Superior temporal gyrus (tissue), 1 donor: ENCODE measurements at regions not wholly inside any gene's neighbourhood (a gene's known extent, or its start where the extent isn't known, plus 50 kb on each side); places are given as distances from the start of the nearest gene placed in this dataset.

Source experiments
- DNase-seq: peaks from one replicate; pipeline ENCODE4 v3.0.0-alpha.2; 2016; ENCODE audit errors: extremely low spot score

DNA sequence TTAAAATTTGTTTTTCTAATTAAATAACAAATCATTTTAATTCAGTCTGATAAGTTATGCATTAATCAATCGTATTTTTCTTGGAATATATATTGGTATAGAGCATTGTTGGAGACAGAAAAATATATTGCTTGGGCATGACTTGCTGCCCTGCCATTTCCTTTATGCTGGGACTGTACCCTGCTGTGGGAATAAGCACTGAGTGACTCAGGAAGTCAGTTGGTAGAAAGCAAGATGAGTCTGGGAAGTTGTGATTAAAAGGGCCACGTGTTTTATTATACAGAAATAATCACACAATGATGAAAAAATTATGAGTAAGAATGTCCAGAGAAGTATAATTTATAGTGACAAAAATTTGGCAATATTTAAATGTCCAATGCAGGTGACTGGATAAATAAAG, 139.5 kb downstream of the KIF18A start:
- no peak for DNase-seq

DNA sequence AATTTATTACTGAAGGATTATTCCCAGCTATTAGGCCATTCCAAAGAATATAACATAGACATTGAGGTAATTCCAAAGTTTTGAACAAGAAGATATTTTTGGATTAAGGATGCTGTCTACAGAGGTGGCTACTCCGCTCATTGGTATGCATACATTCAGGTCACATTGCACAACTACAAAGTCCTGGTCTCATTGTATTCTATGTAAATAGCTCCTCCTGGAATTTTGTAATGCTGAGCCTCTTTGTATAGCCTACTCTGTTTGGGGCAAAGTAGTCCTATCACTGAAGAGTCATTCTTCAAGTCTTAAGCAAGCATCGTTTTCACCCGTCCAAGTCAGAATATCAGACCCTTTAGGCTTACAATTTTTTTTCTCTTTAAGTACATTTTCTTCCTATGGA, 142.4 kb downstream of the KIF18A start:
- no peak for DNase-seq

DNA sequence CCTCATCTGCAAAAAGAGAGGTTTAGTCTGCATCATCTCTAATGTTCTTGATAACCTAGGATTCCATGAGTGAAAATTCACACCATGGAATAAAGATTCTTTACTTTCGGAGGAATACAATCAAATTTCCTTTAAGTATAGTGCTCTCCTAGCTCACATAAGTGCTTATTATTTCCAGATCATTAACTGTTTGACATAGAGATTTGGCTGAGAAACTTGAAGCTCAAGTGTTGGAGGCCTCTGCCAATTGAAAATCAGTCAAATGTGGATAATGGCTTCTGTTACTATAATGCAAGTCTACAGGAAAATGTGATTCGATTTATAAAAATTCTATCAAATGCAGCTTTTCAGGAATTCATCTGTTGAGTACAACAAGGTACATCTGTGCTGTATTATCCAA, 144.6 kb downstream of the KIF18A start:
- no peak for DNase-seq

DNA sequence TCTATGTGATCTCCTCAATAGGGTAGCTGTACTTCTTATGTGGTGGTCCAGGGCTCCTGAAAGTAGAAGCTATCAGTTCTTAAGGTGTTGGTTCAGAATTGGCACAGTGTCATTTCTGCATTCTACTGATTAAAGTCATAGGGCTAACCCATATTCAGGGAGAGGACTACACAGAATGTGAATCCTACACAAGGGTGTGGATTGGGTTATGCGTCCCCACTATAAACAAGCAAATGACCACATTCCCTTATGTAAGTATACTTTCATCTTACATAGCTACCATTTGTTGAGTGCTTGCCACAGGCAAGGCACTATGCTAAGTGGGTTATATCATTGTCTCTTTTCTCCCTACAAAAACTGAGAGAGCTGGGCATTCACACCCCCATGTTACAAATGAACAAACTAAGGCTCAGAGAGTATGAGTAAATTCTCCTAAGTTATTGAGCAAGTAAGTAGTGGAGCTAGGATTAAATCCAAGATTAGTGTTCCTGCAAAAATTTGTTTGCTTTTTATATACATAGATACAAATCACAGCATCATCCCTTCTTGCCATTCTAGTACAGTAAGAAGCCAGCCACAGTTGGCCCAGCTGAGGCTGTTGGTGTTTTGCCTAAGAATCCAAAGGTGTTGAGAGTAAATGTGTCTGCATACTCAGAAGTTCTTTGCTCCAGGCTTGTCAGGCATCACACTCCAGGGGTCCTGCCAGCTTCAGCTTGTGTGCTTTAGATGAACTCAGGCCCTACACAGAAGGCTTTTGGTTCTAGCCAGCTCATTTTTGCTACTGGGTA, 157.8 kb downstream of the KIF18A start:
- DNase-seq = no peak

DNA sequence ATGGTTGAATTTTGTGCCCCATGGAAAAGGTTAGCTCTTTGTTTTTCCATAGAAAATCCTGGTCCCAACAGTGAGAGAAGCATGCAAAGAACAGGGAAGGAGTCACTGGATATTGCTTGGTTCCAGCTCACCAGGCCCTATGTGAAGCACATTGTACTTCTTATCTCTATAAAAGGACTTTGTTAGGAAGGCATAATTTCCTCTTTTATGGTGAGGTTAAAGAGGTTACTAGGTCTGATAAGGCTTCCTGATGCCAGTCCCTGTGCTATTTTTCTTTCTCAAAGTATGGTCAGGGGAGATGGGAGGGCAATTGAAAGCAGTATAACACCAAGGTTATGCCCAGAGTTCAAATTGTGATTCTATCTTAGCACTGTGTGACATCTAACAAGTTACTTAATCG, 162.6 kb downstream of the KIF18A start:
- no peak for DNase-seq

DNA sequence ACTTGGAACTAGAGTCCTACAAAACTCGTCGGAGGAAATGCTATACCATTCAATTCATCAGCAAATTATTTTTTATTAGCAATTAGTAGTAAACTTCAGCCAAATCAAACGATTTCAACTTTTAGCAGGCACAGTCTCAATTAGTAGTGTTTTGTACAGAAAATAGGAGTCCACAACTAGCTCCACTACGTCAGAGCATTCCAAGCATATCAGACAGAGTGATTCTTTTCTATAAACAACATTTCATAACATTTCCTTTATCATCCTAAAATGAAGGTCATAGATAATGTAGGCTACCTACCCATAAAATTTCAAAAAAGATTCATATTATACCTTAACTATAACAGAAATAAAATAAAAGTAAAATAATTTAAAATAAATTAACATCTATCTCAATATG, 169.9 kb downstream of the KIF18A start:
- DNase-seq = no peak

DNA sequence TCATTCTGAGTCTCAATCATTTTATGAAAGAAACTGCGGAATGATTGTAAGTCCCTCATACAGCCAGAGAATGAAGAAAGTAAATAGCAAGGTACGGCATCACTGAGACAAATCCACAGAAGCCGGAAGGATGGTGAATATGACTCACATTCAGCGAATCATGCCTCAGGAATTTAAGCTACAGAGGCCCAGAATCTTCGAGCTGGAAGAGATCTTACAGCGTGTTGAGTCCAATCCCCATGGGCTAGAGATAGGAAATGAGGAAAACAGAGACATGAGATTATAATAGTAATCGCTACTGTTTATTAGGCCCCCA, 173.2 kb downstream of the KIF18A start:
- DNase-seq = no peak

DNA sequence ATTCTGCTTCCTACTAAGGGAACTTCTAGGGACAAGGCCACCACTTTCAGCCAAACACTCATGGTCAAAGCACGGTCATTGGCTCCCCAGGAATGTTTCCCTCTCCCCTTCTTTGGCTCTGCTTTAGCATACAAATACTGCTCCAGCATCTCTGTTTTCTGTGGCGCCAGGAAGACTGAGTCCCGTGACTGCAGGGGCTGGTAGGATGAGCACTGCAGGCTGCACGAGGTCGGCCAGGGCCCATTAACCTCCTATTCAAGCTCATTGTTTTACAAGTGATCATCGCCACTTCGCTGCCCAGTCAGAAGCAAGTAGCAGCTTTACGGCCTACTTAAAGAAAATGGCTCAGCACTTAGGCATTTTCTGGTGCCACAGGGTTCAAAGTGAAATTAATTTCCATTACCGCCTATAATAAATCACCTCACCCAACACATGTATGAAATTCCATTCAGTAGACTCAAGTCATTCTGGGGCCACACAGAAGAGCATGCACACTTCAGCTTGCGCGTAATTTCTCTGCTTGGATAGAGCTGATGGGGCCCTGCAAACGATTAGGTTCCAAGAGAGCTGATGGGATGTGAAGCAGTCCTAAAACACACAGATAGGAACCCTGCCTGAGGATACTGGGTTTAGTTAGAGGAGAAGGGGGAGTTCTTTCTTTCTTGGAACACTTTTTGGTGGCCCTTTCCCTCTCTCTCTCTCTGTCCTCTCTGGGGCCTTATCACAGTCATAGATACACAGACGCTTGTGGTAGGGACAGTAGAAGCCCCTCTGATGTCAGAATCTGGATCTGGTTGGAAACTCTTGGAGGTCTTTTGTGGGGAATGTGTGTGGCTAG, 173.7 kb downstream of the KIF18A start:
- no peak for DNase-seq

DNA sequence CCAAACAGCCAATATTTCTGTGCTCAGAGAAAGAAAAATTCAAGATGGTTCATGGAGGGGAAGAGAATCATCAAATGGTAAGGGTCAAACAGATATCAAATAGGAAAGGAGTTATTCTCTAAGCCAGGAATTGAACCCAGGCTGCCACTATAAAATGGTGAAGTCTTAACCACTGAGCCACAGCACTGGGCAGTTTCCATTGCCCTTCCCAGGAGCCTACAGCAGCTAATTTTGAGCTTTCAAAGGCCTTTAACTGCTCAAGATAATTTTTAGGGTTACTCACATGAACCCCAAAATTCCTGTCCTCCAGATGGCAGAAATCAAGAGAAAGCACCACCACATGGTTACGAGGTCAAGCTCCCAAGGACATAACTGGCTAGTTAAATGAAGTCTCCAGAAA, 176.2 kb downstream of the KIF18A start:
- no peak for DNase-seq

DNA sequence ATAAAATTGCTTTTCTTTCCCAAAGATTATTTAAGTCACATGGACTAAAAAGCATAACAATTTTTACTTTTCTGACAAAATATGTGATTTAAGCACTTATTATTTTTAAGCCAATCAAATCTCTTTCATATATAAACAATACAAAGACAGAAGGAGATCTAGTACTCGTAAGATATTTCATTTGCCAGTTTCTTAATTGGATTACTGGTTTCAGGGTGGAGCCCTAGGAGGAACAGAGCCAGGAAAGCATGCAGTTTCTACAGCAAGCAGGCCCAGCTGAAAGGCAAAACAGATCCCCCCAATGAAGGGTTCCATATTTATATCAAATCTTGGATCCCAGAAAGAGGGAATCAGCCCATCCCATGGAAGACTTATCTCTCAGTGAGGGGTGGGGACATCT, 177.0 kb downstream of the KIF18A start:
- no peak for DNase-seq

DNA sequence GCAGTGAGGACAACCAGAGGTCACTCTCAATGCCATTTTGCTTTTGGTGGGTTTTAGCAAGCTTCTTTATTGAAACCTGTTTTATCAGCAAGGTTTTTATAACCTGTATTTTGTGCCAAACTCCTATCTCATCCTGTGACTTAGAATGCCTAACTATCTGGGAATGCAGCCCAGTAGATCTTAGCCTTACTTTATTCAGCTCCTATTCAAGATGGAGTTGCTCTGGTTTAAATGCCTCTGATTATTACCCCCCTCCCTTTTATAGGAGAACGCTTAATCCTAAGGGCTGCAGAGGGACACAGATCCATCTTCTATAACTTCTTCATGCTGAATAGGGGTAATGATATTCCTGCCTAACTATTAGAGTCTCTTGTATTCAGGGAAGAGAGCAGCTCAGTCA, 179.1 kb downstream of the KIF18A start:
- no peak for DNase-seq

DNA sequence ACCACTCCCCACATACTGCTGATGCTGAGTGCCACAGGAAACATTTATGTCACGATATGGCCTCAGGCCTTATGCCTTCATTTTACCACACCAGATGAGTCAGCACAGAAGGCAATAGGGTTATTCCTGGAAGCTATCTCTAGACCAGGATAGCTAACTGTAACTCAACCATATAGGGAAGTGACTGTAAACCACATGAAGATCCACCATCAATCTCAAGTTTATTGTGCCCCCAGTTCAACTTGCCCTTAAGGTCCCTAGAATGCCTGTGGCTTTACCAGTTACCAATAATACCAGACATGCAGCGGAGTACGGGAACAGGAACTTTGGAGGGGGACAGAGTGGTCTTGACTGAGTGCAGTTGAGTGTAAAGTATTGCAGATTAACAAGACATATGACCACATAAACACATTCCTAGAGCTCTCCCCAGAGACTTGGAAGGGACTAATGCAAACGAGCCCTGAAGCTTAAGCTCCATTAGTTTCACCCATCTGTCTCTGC, 180.9 kb downstream of the KIF18A start:
- DNase-seq = no peak

DNA sequence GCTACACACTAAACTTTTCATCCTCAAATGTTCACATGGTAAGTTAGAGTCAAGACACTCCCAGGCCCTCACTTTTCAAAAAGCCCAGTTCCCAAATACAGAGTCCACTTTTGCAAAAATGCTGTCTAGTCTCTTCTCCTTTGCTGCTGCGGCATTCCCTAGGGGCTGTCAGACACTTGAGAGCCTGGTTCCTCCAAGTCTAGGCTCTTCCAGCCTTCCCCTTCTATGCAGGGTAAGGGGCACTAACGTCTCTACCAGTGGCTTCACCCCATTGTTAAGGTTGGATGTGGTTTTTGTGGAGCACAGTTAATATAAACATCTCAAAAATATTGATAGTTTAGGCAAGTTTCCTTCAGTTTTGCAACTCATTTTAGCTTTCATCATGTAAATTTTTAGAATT, 181.5 kb downstream of the KIF18A start:
- no peak for DNase-seq

DNA sequence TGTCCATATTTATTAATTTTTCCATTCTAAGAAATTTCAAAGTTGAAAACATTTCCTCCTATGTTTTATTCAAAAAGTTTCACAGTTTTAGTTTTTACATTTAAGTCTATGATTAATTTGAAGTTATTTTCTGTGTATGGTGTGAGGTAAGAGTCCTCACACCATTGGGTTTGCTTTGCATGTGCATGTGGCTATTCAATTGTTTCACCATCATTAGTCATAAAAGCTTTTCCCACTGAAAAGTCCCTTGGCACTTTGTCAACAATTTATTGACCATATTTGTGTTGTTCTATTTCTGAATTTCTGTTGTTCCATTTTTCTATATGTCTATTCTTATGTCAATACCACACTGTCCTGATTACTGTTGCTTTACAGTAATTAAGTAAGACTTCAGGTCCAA, 186.5 kb downstream of the KIF18A start:
- DNase-seq = no peak

DNA sequence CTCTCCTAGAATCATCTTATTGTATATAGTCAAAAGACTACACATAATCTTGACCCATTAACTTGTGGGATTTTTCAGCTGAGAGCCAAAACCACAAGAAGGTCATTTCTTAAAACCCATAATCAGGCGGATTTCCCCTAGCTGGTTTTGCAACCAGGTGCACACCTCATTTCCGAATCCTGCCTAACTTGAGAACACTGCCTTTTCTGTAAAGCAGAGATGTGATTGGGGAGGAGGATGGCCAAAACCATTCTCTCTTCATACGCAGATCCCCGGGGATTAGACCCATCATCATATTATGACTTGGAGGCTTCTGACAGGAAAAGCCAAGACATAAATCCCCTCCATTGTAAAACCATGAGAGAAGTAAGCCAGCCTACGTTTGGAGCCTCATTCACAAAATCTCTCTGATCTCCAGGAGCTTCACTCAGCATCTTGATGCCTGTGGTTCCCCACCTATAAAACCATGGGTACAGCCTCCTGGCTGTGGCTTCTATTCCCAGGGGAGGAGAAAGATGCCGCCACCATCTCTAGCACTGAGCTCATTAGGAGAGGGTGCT, 191.3 kb downstream of the KIF18A start:
- no peak for DNase-seq

DNA sequence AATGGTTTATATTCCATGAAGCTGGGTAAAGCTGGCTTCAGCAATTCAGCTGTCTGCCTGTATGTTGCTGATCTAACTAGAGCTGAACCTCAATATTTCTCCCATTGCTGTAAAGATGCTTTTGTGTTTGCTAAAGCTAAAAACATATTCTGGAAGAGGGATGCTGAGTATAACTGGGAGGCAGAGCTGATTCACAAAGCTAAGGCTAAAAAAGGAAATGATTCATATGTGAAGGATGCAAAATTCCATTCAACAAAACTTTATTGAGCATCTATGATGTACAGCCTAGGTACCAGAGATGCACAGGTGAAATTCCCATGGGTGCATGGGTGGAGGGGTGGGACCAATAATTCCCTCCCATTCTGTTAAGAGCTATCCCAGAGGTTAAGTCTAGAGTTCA, 193.9 kb downstream of the KIF18A start:
- DNase-seq = no peak

DNA sequence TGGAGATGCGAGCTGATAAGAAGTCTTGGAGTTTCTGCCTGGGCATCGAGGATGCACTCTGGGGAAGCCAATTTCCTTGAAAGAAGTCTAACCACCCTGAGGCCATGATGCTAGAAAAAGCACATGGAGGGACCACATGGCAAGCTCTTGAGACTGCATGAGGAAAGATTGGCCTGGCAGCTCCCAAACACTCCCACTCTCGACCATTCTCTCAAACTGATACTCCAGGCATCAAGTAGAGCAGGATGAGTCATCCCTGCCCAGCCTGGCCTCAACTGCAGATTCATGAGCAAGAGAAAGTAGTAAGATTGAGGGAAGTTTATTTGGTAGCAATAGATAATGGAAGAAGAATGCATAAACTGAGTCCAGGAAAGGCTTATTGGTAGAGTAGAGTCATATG, 194.3 kb downstream of the KIF18A start:
- DNase-seq = no peak

DNA sequence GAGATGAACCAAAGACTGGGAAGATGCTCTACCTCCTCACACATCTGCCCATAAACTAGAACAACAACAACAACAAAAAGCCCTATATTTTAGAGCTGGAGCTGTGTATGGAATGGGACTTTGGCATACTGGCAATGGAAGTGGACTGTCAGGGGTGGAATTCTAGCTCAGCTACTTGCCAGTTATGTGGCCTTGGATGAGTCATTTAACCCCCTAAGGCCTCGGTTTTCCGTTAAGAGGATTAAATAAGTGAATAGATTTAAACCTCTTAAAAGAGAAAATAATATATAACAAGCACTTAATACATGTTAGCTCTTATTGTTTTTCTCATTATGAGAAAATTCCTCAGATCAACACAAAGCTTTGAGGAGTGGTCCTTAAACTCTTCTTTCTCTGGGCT, 195.0 kb downstream of the KIF18A start:
- DNase-seq = no peak

DNA sequence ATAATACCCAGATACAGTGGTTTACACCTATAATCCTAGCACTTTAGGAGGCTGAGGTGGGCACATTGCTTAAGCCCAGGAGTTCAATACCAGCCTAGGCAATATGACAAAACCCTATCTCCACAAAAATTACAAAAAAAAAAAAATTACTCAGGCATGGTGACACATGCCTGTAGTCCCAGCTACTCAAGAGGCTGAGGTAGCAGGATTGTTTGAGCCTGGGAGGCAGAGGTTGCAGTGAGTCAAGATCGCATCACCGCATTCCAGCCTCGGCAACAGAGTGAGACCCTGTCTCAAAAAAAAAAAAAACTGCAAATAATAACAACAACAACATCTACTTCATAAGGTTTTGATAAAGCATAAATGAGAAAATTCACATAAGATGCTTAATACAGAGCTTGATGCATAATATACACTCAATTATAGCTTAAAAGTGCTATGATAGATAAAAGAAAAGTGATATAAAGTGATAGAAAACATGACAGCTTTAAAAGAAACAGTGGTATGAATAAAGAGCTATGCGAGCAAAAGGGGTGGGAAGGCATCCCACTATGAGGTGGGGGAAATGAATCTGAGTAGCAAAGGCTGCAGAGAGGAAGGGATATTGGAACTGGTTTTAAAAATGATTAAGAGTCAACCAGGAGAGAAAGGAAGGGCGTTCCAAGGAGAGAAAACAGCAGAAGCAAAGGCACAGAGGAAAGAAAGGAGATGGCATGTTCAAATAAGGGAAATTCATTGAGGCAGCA, 197.6 kb downstream of the KIF18A start:
- DNase-seq = no peak

DNA sequence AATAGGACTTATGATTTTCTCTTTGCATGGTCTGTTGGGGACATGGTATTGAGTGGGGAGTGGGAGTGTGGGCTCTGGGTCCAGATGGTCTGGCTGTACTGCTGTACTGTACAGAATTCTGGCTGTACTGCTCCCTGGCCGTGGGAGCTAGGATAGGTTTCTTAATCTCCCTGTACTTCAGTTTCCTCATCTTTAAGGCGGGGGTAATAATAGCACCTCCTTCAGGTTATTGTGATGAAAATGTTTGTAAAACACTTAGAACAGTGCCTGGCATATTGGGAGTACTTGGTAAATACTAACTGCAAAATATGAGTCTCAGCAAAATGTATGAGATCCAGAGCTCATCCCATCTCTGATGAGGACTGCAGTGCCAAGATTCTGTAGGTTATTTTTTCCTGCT, 198.6 kb downstream of the KIF18A start:
- no peak for DNase-seq

DNA sequence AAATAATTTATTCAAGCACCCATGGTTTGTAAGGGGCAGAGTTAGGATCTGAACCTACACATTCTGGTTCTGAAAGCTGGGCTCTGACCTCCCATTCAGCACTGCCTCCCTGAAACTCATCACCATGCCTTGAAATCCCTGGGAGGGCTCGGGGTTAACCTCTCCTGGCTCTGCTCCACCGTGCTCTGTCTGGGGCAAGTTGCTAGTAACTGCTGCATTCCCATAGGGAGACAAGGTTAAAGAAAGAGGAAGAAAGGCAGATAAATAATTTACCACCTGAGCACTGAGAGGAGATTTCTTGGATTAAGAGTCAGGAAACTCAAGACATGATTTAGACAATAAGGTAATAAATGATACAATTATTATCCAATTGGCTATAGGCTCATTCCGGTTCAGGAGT, 199.3 kb downstream of the KIF18A start:
- no peak for DNase-seq

DNA sequence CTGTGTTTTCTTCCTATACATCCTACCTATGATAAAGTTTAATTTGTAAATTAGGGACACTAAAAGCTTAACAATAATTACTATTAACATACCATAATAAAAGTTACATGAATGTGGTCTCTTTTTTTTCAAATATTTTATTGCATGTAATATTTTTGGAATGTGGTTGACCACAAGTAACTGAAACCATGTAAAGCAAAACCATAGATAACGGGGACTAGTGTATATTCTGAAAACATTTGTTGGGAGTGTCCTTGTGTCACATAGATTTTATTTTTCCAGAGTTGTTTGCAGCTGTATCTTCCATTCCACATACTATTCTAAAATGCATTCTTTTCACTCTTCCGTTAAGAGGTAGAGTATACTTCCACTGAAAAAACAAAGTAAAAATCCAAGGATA, 200.4 kb downstream of the KIF18A start:
- no peak for DNase-seq
